ENCODE measurements at regions not wholly inside any gene's neighbourhood (a gene's known extent, or its start where the extent isn't known, plus 50 kb on each side); places are given as distances from the start of the nearest gene placed in this dataset.
A peak's percentile ranks its signal among the peaks of the same experiment; 100 is the strongest.

DNA sequence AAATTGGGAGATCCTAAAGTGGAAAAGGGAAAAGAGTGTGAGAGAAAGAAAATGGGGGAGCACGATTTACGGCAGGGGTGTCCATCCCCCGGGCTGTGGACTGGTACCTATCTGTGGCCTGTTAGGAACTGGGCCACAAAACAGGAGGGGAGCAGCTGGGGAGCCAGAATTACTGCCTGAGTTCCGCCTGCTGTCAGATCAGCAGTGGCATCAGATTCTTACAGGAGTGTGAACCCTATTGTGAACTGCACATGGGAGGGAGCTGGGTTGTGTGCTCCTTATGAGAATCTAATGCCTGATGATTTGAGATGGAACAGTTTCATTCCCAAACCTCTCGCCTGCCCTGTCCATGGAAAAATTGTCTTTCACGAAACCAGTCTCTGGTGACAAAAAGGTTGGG is 108.3 kb upstream of the ADAMTSL1 start:
- intact Hi-C loops (cut with DNase I), result no loop called here

DNA sequence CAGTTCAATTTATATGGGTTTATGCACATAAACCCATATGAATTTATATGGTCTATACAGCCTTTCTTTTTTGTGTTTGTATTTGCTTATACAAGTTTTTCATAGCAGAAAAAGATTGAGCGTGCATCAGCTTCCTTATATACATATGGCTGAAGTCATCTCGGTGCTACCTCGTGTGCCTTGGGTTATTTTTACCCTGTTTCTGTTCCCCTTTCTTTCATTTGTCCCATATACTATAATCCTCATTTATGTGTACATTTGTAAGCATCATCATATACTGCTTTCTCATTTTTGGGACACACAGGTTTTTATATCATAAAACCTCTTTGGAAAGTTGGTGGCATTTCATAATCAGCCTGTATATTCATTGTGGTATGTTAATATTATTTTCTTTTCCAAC is 107.8 kb upstream of the ADAMTSL1 start:
- ATAC-seq, result no peak
- intact Hi-C loops (cut with DNase I), result no loop called here

More for the DNA sequence above, 108.3 kb upstream of the ADAMTSL1 start:
- WGBS, result 94% methylated on average over 6 of the region's 6 CpGs
- Histone ChIP-seq H3K27ac (ENCODE audit: low read length) (no peak overlapping the region), H3K4me1 (ENCODE audit: control insufficient read depth, insufficient read depth, low read length) (no peaks in the 10 kb centered on the region), H3K27me3 (ENCODE audit: control insufficient read depth, insufficient read depth) (no peaks in the 10 kb centered on the region), H3K4me3 (ENCODE audit: low read length) (no peak overlapping the region), H3K9me3 (ENCODE audit: control insufficient read depth, low read length) (no peaks in the 10 kb centered on the region)
- ATAC-seq (no peak), DNase-seq (no peak)

DNA sequence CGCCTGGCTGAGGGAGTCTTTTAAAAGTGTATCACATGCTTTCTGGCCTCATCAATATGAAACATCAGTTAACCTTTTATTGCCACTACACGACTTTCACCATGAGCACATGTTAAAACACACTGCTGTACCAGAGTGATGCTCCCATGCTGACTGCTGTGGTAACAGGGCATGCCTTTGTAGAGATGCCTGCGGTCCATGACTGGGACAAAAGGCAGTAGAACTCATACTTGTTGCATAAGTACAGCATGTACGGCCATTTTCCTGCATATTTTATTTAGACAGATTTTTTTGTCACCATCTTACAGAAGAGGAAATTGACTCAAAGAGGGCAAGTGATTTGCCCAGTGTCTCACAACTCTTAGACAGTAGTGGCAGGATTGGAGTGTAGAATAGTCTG is 105.7 kb upstream of the ADAMTSL1 start:
- Histone ChIP-seq H3K4me1 (ENCODE audit: control insufficient read depth, insufficient read depth, low read length) (no peaks in the 10 kb centered on the region), H3K9me3 (ENCODE audit: control insufficient read depth, low read length) (no peaks in the 10 kb centered on the region), H3K4me3 (ENCODE audit: low read length) (no peak overlapping the region), H3K27me3 (ENCODE audit: control insufficient read depth, insufficient read depth) (no peaks in the 10 kb centered on the region), H3K27ac (ENCODE audit: low read length) (no peak overlapping the region)
- DNase-seq (no peak), ATAC-seq (no peak)
- intact Hi-C loops (cut with DNase I), result no loop called here
- WGBS, result 96% methylated on average over 4 of the region's 4 CpGs

More for the DNA sequence above, 107.8 kb upstream of the ADAMTSL1 start:
- H3K4me3 ChIP-seq (ENCODE audit: low read length), result no peak overlapping the region
- no peaks in the 10 kb centered on the region for H3K4me1 ChIP-seq (ENCODE audit: control insufficient read depth, insufficient read depth, low read length)
- 77% methylated on average over 3 of the region's 3 CpGs for WGBS
- DNase-seq, result no peak
- no peaks in the 10 kb centered on the region for H3K9me3 ChIP-seq (ENCODE audit: control insufficient read depth, low read length)
- H3K27ac ChIP-seq (ENCODE audit: low read length), result no peak overlapping the region
- H3K27me3 ChIP-seq (ENCODE audit: control insufficient read depth, insufficient read depth), result no peaks in the 10 kb centered on the region

DNA sequence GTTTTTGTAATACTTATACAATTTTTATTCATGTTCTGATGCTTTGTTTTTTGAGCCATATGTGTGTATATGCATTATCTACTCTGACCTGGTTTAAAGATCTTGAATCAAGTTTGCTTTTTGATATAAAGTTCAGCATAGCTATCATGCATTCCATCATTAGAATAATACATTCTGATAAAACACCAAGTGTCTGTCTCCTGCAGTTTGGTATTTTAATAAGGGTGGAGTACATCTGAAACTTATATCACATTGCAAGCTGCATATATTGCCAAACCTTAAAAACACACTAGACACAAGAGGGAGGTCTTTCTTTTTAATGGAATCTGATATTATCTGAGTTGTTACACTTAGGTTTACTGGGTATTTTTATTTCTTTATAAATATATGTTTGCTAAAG is 102.8 kb upstream of the ADAMTSL1 start:
- no peaks in the 10 kb centered on the region for H3K4me1 ChIP-seq (ENCODE audit: control insufficient read depth, insufficient read depth, low read length)
- intact Hi-C loops (cut with DNase I), result no loop called here
- no peak for ATAC-seq
- no peaks in the 10 kb centered on the region for H3K9me3 ChIP-seq (ENCODE audit: control insufficient read depth, low read length)
- no peaks in the 10 kb centered on the region for H3K27me3 ChIP-seq (ENCODE audit: control insufficient read depth, insufficient read depth)
- H3K27ac ChIP-seq (ENCODE audit: low read length), result no peak overlapping the region
- H3K4me3 ChIP-seq (ENCODE audit: low read length), result no peak overlapping the region
- DNase-seq, result no peak

DNA sequence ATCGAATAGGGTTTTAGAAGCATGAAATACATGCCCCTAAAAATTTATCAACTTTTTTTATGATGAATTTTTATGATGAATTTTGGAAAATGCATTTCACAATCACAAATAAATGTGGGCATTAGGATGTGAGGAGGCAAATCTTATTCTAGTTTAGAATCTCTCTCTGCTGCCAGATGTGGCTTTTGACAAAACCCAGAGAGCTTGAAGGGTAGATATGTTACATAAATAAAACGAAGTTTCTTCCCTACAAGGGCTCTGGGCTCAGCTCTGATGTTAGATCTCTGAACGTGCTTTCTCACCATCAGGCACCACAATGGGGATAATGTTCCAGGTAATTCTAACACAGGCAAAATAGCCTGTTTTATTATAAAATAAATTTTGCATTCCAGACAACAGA is 102.3 kb upstream of the ADAMTSL1 start:
- DNase-seq (no peak), ATAC-seq (no peak)
- Histone ChIP-seq H3K9me3 (ENCODE audit: control insufficient read depth, low read length) (no peaks in the 10 kb centered on the region), H3K4me1 (ENCODE audit: control insufficient read depth, insufficient read depth, low read length) (no peaks in the 10 kb centered on the region), H3K27me3 (ENCODE audit: control insufficient read depth, insufficient read depth) (no peaks in the 10 kb centered on the region), H3K4me3 (ENCODE audit: low read length) (no peak overlapping the region), H3K27ac (ENCODE audit: low read length) (no peak overlapping the region)
- WGBS, result 71% methylated on average over 3 of the region's 3 CpGs
- intact Hi-C loops (cut with DNase I), result no loop called here

DNA sequence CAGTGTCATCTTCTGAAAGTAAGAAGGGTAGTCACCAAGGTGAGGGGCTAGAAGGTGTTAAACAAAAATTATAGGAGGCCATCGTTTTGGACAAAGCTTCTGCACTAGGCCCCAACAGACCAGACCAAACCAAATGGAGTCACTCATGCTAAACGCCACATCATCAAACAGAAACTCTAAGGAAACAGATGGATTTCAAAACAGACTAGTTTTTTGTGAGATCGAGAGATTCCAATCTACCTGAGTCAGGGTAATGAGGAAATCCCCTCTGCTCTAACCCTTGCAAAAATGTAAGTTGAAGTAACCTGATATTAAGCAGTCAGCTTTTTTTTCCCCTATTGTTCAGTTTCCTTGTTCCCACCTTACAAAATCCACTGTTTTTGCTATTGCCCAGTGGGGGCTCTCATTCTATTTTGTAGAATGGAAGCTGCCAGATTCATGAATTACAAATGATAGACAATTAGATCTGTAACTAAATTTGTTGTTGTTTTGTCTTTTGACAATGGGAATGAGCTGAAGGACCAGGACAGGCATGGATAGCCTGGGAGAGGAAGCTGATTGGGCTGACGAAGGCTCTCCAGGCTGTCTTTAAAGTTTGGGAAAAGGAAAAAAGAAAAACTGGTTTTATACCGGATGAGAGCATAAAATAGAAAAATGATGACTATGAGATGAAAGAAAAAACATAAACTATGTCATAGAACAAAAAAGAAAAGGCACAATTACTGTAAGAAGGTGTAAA is 94.7 kb upstream of the ADAMTSL1 start:
- Histone ChIP-seq H3K9me3 (ENCODE audit: control insufficient read depth, low read length) (no peaks in the 10 kb centered on the region), H3K4me3 (ENCODE audit: low read length) (no peak overlapping the region), H3K27me3 (ENCODE audit: control insufficient read depth, insufficient read depth) (no peaks in the 10 kb centered on the region), H3K4me1 (ENCODE audit: control insufficient read depth, insufficient read depth, low read length) (peaks cover 1% of the 10 kb centered on the region), H3K27ac (ENCODE audit: low read length) (no peak overlapping the region)
- 81% methylated on average over 5 of the region's 5 CpGs for WGBS
- intact Hi-C loops (cut with DNase I), result no loop called here
- DNase-seq (no peak), ATAC-seq (no peak)

DNA sequence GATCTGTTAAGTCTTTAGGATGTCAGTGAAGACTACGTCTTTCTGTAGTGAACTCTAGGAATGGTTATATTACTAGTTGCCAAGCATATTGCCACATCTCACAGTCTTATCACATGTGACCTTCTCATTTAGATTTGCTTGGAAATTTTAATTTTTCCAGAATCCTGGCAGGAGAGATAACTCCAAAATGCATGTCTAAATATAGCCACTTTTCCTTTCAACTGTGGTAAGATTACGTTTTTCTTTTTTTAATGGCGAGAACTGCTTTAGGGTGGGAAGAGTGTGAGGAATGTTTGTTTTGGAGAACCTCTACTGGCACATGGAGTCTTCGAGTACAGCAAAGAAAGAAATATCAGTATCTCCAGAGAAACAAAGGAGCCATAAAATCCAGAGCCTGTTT is 91.7 kb upstream of the ADAMTSL1 start:
- ATAC-seq, result peak; percentile 90 to 96
- Histone ChIP-seq H3K9me3 (ENCODE audit: control insufficient read depth, low read length) (no peaks in the 10 kb centered on the region), H3K27ac (ENCODE audit: low read length) (no peak overlapping the region), H3K27me3 (ENCODE audit: control insufficient read depth, insufficient read depth) (no peaks in the 10 kb centered on the region), H3K4me3 (ENCODE audit: low read length) (no peak overlapping the region), H3K4me1 (ENCODE audit: control insufficient read depth, insufficient read depth, low read length) (peaks cover 1% of the 10 kb centered on the region)
- no peak for DNase-seq
- intact Hi-C loops (cut with DNase I), result no loop called here
- 41% methylated on average over 4 of the region's 4 CpGs for WGBS

DNA sequence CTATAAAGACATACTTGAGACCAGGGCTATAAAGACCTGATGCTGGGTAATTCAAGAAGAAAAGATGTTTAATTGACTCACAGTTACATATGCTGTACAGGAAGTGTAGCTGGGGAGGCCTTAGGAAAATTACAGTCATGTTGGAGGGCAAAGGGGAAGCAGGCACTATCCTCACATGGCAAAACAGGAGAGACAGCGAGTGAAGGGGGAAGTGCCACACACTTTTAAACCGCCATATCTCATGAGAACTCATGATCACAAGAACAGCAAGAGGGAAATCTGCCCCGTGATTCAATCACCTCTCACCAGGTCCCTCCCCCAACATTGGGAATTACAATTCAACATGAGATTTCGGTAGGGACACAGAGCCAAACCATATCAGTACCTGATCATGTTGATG is 89.9 kb upstream of the ADAMTSL1 start:
- Histone ChIP-seq H3K27me3 (ENCODE audit: control insufficient read depth, insufficient read depth) (no peaks in the 10 kb centered on the region), H3K4me3 (ENCODE audit: low read length) (no peak overlapping the region), H3K4me1 (ENCODE audit: control insufficient read depth, insufficient read depth, low read length) (peaks cover 1% of the 10 kb centered on the region), H3K9me3 (ENCODE audit: control insufficient read depth, low read length) (no peaks in the 10 kb centered on the region), H3K27ac (ENCODE audit: low read length) (no peak overlapping the region)
- 89% methylated on average over 4 of the region's 4 CpGs for WGBS
- DNase-seq, result no peak
- intact Hi-C loops (cut with DNase I), result no loop called here
- no peak for ATAC-seq

DNA sequence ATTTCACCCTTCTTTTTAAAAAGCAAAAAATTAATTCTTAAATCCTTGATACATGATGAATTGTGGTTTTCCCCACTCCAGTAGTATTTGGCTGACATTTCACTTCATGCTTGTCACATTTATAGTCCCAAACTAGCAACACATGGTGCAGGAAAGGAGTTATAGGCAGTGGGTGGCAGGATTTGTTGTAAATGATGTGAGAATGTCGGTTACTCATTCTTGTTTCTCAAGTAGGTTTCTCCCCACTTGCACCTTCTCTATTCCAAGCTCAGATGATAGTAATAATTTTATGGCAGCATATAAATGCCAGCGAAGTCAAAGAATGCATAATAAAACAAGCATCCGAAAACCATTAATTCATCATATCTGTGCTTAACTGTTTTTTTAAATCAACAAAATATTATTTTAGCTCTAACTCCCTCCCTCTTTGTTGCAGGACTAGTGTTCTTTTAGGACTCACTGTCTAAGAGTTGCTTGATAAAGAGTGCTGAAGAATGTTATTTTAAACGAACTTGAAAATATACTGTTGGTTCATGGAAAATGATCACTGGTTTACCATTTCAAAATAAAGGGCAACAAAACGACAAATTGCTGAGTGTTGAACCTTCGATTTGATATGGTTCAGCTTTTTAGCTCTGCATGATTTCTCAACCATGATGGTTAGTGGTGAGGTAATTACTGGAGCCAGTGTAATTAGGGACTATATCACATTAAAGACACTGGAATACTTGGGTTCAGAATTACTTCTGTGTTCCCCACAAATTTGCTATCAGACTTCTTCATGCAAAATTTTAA is 88.1 kb upstream of the ADAMTSL1 start:
- Histone ChIP-seq H3K4me1 (ENCODE audit: control insufficient read depth, insufficient read depth, low read length) (peaks cover 1% of the 10 kb centered on the region), H3K27me3 (ENCODE audit: control insufficient read depth, insufficient read depth) (no peaks in the 10 kb centered on the region), H3K27ac (ENCODE audit: low read length) (no peak overlapping the region), H3K4me3 (ENCODE audit: low read length) (no peak overlapping the region), H3K9me3 (ENCODE audit: control insufficient read depth, low read length) (no peaks in the 10 kb centered on the region)
- WGBS, result 70% methylated on average over 6 of the region's 6 CpGs
- ATAC-seq (no peak), DNase-seq (no peak)
- intact Hi-C loops (cut with DNase I), result no loop called here

DNA sequence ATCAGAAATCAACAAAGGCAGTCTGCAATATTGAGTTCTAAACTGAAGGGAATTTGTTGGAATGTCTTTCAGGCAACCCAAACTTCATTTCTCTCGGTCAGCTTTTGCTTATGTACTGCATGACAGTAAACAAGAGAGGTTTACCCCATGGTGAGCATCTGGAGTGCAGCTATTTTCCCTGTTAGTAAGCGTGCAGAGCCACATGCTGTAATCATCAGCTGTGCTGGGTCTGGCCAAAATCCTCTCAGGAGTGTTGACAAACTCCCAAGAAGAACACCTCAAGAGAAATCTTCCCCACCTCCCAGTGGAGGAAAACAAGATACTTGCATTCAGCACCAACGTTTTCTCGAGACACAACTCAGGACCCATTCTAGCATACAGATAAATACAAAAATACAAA is 83.6 kb upstream of the ADAMTSL1 start:
- Histone ChIP-seq H3K27ac (ENCODE audit: low read length) (no peak overlapping the region), H3K4me1 (ENCODE audit: control insufficient read depth, insufficient read depth, low read length) (no peaks in the 10 kb centered on the region), H3K4me3 (ENCODE audit: low read length) (no peak overlapping the region), H3K9me3 (ENCODE audit: control insufficient read depth, low read length) (no peaks in the 10 kb centered on the region), H3K27me3 (ENCODE audit: control insufficient read depth, insufficient read depth) (no peaks in the 10 kb centered on the region)
- intact Hi-C loops (cut with DNase I), result loop anchor here in 1 of 4 donors (10.0 kb wide), 1 partner anchor 56 kb away; no protein-coding TSS in a partner anchor
- no peak for ATAC-seq
- WGBS, result 42% methylated on average over 4 of the region's 4 CpGs
- no peak for DNase-seq

DNA sequence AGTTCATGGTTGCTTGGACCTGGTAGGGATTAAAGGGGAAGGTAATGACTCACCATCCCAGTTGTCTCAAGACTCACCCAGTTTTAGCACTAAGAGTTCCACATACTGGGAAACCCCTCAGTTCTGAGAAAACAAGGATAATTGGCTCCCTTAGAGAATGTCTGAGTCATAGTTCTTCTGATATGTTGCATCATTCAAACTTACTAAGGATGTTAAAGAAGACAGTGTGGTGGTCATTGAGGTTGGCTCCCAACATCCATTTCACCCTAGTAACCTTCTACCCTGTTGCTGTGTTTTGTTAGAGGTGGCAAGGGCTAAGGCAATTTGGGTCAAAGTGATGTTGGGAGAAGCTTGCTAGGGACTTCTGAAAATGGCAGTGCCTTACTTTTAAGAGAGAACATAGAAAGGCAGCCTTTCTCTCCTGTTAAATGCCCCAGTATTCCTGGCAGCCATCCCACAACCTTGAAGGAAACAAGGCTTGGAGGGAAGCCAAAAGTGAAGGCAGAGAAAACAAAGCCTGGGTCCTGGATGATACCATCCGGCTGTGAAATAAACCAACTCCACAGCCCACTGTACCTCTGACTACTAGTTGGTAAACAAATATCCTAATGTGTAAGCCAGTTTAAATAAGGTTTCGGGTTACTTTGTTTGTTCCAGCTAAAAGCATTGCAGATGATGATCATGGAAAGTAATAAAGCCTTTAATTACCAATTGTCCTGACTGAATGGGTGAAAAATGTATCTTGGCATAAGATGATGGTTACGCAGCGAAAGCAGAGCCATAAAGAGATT is 80.4 kb upstream of the ADAMTSL1 start:
- intact Hi-C loops (cut with DNase I), result loop anchor here in 1 of 4 donors (10.0 kb wide), 1 partner anchor 59 kb away; no protein-coding TSS in a partner anchor
- ATAC-seq, result peak; percentile 88 to 96
- no peaks in the 10 kb centered on the region for H3K4me1 ChIP-seq (ENCODE audit: control insufficient read depth, insufficient read depth, low read length)
- 54% methylated on average over 4 of the region's 4 CpGs for WGBS
- no peak overlapping the region for H3K4me3 ChIP-seq (ENCODE audit: low read length)
- peak in 2 of 3 donors; percentile 30 to 61 for DNase-seq
- H3K27me3 ChIP-seq (ENCODE audit: control insufficient read depth, insufficient read depth), result no peaks in the 10 kb centered on the region
- H3K9me3 ChIP-seq (ENCODE audit: control insufficient read depth, low read length), result no peaks in the 10 kb centered on the region
- H3K27ac ChIP-seq (ENCODE audit: low read length), result no peak overlapping the region

Measured in right cardiac atrium (tissue), 5 donors.